ENCODE measurements at regions not wholly inside any gene's neighbourhood (a gene's known extent, or its start where the extent isn't known, plus 50 kb on each side); places are given as distances from the start of the nearest gene placed in this dataset.
A peak's percentile ranks its signal among the peaks of the same experiment; 100 is the strongest.

DNA sequence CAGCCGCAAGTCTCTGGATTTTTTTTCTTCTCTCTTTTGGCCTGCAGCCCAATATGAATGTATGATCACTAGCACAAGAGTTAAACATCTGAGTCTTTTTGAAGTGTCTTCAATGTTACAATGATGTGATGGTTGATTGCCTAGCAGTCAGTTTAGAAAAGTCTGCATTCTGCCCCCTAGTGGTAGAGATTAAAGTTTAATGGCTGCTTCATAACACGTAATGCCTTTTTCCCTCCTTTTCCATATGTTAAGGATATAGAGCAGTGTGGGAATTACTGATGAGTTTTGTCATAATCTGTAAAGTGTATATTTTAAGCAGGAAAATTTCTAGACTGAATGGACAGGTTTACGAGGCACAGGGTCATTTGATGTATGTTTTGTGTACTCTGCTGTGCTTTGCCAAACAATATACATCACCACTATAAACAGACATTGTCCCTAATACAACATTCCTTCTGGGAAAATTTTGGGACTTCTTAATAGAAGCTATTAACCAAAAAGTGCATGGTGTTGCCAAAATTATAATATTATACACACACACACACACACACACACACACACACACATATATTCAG, 1038.5 kb upstream of the NR2F2 start:
- peak; percentile 5 for DNase-seq (ENCODE audit: insufficient read length, low spot score)
- no peak for FAIRE-seq
- no peak for TF ChIP-seq POLR2A (IDR thresholded peaks at IDR 0.05; ENCODE audit: low read depth, low read length)

- no peak for TF ChIP-seq POLR2A (IDR thresholded peaks at IDR 0.05; ENCODE audit: low read depth, low read length)
- FAIRE-seq: no peak
- no peak for DNase-seq (ENCODE audit: insufficient read length, low spot score)
These were observed 1037.6 kb upstream of the NR2F2 start for GRCh38 chr15:95292785-95293450.

DNA sequence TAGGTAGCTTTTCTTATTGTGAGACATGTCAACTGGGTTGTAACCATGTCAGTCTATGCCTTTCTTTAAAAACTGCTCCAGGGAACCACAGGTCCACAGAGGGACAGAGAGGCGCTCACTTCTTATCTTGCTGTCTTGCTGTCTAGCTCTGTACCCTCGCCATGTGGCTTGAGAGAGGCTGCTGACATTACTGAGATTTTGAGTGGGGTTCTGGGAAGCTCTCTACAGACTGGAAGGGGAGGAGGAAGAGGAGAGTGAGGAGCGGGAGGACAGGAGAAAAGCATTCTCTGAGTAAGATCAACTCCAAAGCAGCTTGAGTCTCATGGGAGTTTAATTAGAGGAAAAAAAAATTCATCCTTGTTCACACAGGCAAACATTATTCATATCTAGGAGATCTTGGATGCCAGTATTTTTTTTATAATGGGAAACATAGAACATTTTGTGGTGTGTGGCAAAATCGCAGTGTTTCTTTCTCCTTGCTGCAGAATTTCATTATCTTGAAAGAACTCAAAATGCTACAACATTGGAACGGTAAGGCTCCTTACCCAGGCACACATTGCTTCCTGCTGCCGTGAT, 1037.0 kb upstream of the NR2F2 start:
- no peak for TF ChIP-seq POLR2A (IDR thresholded peaks at IDR 0.05; ENCODE audit: low read depth, low read length)
- no peak for DNase-seq (ENCODE audit: insufficient read length, low spot score)
- FAIRE-seq: no peak

DNA sequence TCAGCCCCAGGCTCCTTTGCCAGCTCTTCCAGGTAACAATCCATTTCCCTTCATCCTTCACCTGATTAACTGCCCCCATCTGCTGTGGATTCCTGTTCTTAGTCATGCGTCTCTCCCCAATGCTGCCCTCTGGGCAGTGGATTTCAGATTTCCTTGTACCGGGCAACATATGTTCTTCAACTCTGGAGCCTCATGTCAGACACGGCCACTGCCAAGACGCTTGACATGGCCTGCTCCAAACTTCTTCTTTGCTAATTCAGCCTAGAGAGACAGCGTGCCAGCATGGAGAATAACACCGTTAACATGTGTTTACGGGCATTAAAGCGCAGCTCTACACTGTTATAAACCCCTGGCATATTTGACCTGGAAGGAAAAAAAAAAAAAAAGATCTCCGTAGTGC, 1035.1 kb upstream of the NR2F2 start:
- no peak for TF ChIP-seq POLR2A (IDR thresholded peaks at IDR 0.05; ENCODE audit: low read depth, low read length)
- DNase-seq (ENCODE audit: insufficient read length, low spot score): no peak
- FAIRE-seq: no peak

DNA sequence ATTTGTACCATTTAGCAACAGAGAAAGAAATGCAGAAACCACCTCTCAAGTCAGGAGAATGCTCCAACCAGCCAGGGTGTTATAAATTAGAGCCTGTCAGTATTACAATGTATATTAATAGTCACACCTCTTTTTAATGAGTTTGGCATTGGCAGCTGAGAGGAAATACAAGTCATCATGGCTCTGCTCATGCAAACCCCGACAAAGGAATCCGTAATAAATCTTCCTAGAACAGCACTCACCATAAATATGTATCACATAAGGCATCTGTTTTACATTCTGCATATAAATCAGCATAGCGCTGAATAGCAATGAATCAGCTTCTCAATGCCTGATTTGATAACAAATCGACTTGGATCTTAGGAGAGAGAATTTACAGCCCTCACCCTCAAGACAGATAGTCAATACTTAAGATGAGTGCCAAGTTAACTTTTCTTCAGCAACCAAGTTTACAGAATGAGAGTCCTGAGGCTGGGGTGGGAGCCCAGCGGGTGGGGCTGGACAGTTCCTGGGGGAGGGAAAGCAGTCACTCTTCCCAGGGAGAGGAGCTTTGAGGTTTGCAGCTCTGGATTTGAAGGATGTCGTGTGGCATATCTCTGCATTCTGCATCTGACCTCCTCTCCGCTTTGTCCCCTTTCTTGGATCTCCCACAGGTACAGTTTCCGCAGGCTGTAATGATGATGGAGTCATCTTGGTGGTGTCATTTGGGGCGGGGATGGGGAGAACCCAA, 1034.4 kb upstream of the NR2F2 start:
- FAIRE-seq: no peak
- no peak for DNase-seq (ENCODE audit: insufficient read length, low spot score)
- no peak for TF ChIP-seq POLR2A (IDR thresholded peaks at IDR 0.05; ENCODE audit: low read depth, low read length)

GRCh38 chr15:95296643-95297042, 1033.9 kb upstream of the NR2F2 start:
- FAIRE-seq: no peak
- DNase-seq (ENCODE audit: insufficient read length, low spot score): no peak
- no peak for TF ChIP-seq POLR2A (IDR thresholded peaks at IDR 0.05; ENCODE audit: low read depth, low read length)

DNA sequence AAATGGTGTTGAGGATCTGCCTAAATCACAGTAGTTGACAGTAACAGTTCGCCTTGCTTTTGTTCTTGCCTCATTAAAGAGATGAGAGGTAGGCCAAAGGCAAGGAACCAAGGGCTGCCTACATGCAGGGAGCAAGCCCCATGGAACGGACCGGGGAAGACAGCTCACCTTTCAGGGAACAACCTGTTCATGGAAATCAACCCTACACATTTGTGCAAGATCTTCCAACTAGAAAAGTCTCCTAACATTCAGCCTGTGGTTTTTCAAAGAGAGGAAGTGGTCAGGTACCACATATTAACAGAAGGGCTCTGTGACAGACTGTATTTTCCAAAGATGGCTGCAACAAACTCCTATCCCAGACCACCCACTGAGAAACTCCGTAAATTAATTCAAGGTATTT, 1031.8 kb upstream of the NR2F2 start:
- no peak for TF ChIP-seq POLR2A (IDR thresholded peaks at IDR 0.05; ENCODE audit: low read depth, low read length)
- FAIRE-seq (no peak), DNase-seq (ENCODE audit: insufficient read length, low spot score) (no peak)

- TF ChIP-seq POLR2A (IDR thresholded peaks at IDR 0.05; ENCODE audit: low read depth, low read length): no peak
- DNase-seq (ENCODE audit: insufficient read length, low spot score) (no peak), FAIRE-seq (no peak)
These were observed 1029.5 kb upstream of the NR2F2 start for GRCh38 chr15:95300958-95301357.

DNA sequence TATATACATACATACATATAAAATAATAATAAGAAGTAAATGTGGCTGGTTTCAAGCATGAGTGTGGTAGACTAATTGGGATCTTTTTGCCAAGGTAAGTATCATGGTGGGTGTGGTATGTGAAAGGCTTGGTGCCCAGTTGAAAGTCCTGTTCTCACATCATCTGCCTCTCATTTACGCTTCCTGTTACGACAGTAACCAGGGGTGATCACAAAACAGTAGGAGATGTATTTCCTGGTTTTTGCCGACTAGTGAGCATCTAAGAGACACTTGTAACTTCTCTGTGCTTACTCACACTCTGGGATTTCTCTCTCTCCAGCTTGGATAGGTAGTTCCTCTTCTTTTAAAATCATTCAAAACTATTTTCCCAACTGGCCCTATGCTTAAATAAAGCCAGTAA, 1028.3 kb upstream of the NR2F2 start:
- DNase-seq (ENCODE audit: insufficient read length, low spot score): no peak
- no peak for TF ChIP-seq POLR2A (IDR thresholded peaks at IDR 0.05; ENCODE audit: low read depth, low read length)
- FAIRE-seq: no peak

DNA sequence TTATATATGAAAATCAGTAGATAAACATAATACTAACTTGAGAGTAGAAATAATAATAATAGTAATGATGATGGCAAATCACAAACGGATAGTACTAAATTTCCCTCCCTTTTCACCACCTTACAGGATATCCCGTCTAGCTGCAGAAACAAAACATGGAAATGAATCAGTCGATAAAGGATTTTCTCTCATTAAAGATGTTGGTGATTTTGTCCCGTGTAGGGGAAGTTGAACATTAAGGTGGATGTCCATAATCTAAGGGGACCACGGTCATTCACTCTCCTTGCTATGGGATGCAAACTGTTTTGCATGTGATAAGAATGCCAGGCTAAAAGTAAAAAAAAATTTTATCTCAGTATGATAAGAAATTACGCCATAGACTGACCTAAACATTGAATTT, 1027.7 kb upstream of the NR2F2 start:
- DNase-seq (ENCODE audit: insufficient read length, low spot score): no peak
- TF ChIP-seq POLR2A (IDR thresholded peaks at IDR 0.05; ENCODE audit: low read depth, low read length): no peak
- FAIRE-seq: no peak

- DNase-seq (ENCODE audit: insufficient read length, low spot score): no peak
- TF ChIP-seq POLR2A (IDR thresholded peaks at IDR 0.05; ENCODE audit: low read depth, low read length): no peak
- no peak for FAIRE-seq
These were observed 1026.8 kb upstream of the NR2F2 start for GRCh38 chr15:95303713-95304112.

- FAIRE-seq (no peak), DNase-seq (ENCODE audit: insufficient read length, low spot score) (no peak)
- TF ChIP-seq POLR2A (IDR thresholded peaks at IDR 0.05; ENCODE audit: low read depth, low read length): no peak
These were observed 1026.2 kb upstream of the NR2F2 start for GRCh38 chr15:95304151-95304946.

DNA sequence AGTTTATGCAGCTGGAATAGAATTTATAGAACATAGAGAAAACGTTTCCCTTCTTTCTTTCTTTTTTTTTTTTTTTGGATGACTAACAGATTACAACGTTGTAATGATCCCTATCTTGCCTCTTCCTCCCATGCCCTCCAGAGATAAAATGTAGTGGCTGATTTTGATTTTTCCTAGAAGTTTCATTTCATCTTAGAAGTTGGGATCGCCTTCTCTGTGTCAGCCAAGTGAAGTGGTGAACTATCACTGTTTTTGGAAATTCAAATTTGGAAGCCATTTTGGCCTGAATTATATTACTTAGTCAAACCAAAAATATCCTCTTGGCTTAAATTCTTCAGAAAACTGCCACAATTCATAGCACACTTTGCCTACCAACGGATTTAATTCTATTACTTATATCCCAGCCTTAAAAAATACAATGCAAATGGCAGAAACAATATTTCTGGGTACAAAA, 1025.5 kb upstream of the NR2F2 start:
- no peak for FAIRE-seq

DNA sequence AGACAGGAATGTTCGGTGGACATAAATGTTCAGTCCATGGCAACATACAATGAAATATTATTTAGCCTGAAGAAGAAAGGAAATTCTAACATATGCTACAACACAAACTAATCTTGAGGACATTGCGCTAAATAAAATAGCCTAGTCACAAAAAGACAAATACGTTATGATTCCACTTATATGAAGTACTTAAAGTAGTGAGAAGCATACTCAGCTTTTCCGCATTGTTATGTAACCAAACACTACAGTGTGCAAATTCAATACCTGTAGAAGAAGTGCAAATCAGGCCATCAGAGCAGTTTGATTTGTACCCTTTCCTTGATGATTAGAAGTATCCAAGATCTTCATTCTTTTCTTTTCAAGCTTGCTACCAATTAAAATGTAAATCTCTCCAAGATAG, 1023.4 kb upstream of the NR2F2 start:
- FAIRE-seq (no peak), DNase-seq (ENCODE audit: insufficient read length, low spot score) (no peak)
- TF ChIP-seq POLR2A (IDR thresholded peaks at IDR 0.05; ENCODE audit: low read depth, low read length): no peak

More for the DNA sequence above, 1025.5 kb upstream of the NR2F2 start:
- TF ChIP-seq POLR2A (IDR thresholded peaks at IDR 0.05; ENCODE audit: low read depth, low read length): no peak
- DNase-seq (ENCODE audit: insufficient read length, low spot score): no peak
